H1 (cell line): ENCODE measurements at regions not wholly inside any gene's neighbourhood (a gene's known extent, or its start where the extent isn't known, plus 50 kb on each side); places are given as distances from the start of the nearest gene placed in this dataset.
"Not testable (repeated sequence)": the region's sequence is repeated elsewhere in the genome, so short reads cannot be mapped to it uniquely, and the experiment has no call there.

Source experiments
- CTCF ChIA-PET: fragments of 300-600 bp; sonication (Branson Sonifier 250); formaldehyde crosslinking; loops from one replicate; lab custom pipeline; 2021; ENCODE audit not compliant: partially characterized antibody; lab: Charles Lee
- POLR2A ChIA-PET: fragments of 300-600 bp; sonication (Branson Sonifier 250); formaldehyde crosslinking; loops from one replicate; lab custom pipeline; 2021; ENCODE audit warnings: inconsistent platforms; ENCODE audit not compliant: partially characterized antibody; lab: Charles Lee
- DNase-seq, 2 experiments: peaks; one replicate each; pipeline versions ENCODE4 v3.0.0 to v3.0.0-alpha.2; 2010 to 2022; ENCODE audit warnings: low spot score in 2 of 2, low read depth in 1 of 2, mixed read lengths in 1 of 2
- FAIRE-seq: peaks from 2 replicates; lab custom pipeline; 2011; peaks lifted over from hg19 to GRCh38; lab: Jason Lieb, UNC
- H2AFZ ChIP-seq: 2 replicates; pipeline ENCODE4 v1.8.1; 2012; ENCODE audit warnings: low read length, inconsistent platforms
- H2AK5ac ChIP-seq: 2 replicates; pipeline ENCODE4 v1.6.1; 2013; ENCODE audit warnings: low read depth, low read length
- H2BK120ac ChIP-seq: replicated peaks from 2 replicates; pipeline ENCODE3; 2013; ENCODE audit warnings: low read depth, low read length, inconsistent platforms
- H2BK12ac ChIP-seq: 2 replicates; pipeline ENCODE4 v1.6.1; 2013; ENCODE audit warnings: low read depth, low read length
- H2BK15ac ChIP-seq: 2 replicates; pipeline ENCODE4 v1.6.1; 2013; ENCODE audit warnings: low read length
- H2BK20ac ChIP-seq: 2 replicates; pipeline ENCODE4 v1.6.1; 2013; ENCODE audit warnings: low read length
- H2BK5ac ChIP-seq: 2 replicates; pipeline ENCODE4 v1.6.1; 2013; ENCODE audit warnings: low read depth, low read length
- H3K14ac ChIP-seq: 2 replicates; pipeline ENCODE4 v1.6.1; 2013; ENCODE audit warnings: inconsistent platforms; ENCODE audit not compliant: insufficient read length
- H3K18ac ChIP-seq: 2 replicates; pipeline ENCODE4 v1.6.1; 2013; ENCODE audit warnings: low read length; ENCODE audit errors: extremely low read depth
- H3K23ac ChIP-seq: 2 replicates; pipeline ENCODE4 v1.6.1; 2013; ENCODE audit warnings: inconsistent platforms; ENCODE audit not compliant: insufficient read length
- H3K23me2 ChIP-seq: 2 replicates; pipeline ENCODE4 v1.6.1; 2013; ENCODE audit warnings: low read depth, low read length
- H3K27ac ChIP-seq: 2 replicates; pipeline ENCODE4 v1.6.1; 2011; ENCODE audit warnings: low read depth, low read length, inconsistent platforms
- H3K27me3 ChIP-seq, 4 experiments: replicated peaks in 1 of 4; 1 replicate in 1 of 4; 2 replicates in 3 of 4; pipeline versions ENCODE4 v1.6.1 to v1.8.1; 2011 to 2013; ENCODE audit warnings: low read length in 3 of 4, mild to moderate bottlenecking in 3 of 4, inconsistent platforms in 2 of 4, mixed read lengths in 2 of 4, moderate library complexity in 1 of 4; ENCODE audit not compliant: control insufficient read depth in 3 of 4, insufficient read depth in 3 of 4; ENCODE audit errors: extremely low read depth in 1 of 4
- H3K36me3 ChIP-seq, 4 experiments: 2 replicates each; pipeline versions ENCODE4 v1.6.1 to v1.8.1; 2011 to 2013; ENCODE audit warnings: mild to moderate bottlenecking in 4 of 4, low read length in 3 of 4, moderate library complexity in 2 of 4, control low read depth in 1 of 4, inconsistent platforms in 1 of 4; ENCODE audit not compliant: insufficient read depth in 4 of 4, control insufficient read depth in 2 of 4
- H3K4ac ChIP-seq: replicated peaks from 2 replicates; pipeline ENCODE3; 2013; ENCODE audit warnings: low read length, low read depth, mixed read lengths, inconsistent platforms; ENCODE audit not compliant: insufficient read length
- H3K4me1 ChIP-seq, 4 experiments: replicated peaks in 1 of 4; 1 replicate in 1 of 4; 2 replicates in 3 of 4; pipeline versions ENCODE4 v1.6.1 to v1.8.1; 2011 to 2013; ENCODE audit warnings: low read length in 3 of 4, inconsistent platforms in 2 of 4, mixed read lengths in 1 of 4; ENCODE audit not compliant: insufficient read depth in 4 of 4, control insufficient read depth in 3 of 4
- H3K4me2 ChIP-seq, 2 experiments: 2 replicates each; pipeline versions ENCODE4 v1.6.1 to v1.8.1; 2011 to 2013; ENCODE audit warnings: low read depth in 2 of 2, low read length in 2 of 2, control low read depth in 1 of 2, inconsistent platforms in 1 of 2, mild to moderate bottlenecking in 1 of 2; ENCODE audit not compliant: insufficient read depth in 1 of 2
- H3K4me3 ChIP-seq, 4 experiments: fragments of 200-600, 300-600 bp in 1 of 4; sonication (generic), shearing (Covaris generic), sonication (Bioruptor Twin) in 1 of 4; 2 replicates each; pipeline versions ENCODE4 v1.5.1 to v1.8.1; 2011 to 2016; ENCODE audit warnings: low read length in 4 of 4, low read depth in 3 of 4, control low read depth in 2 of 4, inconsistent platforms in 2 of 4, mild to moderate bottlenecking in 2 of 4, mixed read lengths in 1 of 4, moderate library complexity in 1 of 4; ENCODE audit not compliant: insufficient read depth in 2 of 4; ENCODE audit errors: extremely low read depth in 1 of 4
- H3K56ac ChIP-seq: replicated peaks from 2 replicates; pipeline ENCODE3; 2013; ENCODE audit warnings: low read depth, mild to moderate bottlenecking, mixed read lengths, low read length, inconsistent platforms; ENCODE audit not compliant: insufficient read length
- H3K79me1 ChIP-seq: 2 replicates; pipeline ENCODE4 v1.6.1; 2013; ENCODE audit warnings: low read depth, low read length, control low read depth
- H3K79me2 ChIP-seq, 2 experiments: 2 replicates each; pipeline versions ENCODE4 v1.6.1 to v1.8.1; 2012 to 2013; ENCODE audit warnings: low read length in 2 of 2, mild to moderate bottlenecking in 2 of 2, inconsistent platforms in 1 of 2; ENCODE audit not compliant: insufficient read depth in 2 of 2, control insufficient read depth in 1 of 2
- H3K9ac ChIP-seq, 4 experiments: replicated peaks in 1 of 4; 1 replicate in 1 of 4; 2 replicates in 3 of 4; pipeline versions ENCODE4 v1.6.1 to v1.8.1; 2011 to 2013; ENCODE audit warnings: low read depth in 3 of 4, low read length in 3 of 4, control low read depth in 2 of 4, mild to moderate bottlenecking in 2 of 4, moderate library complexity in 2 of 4, inconsistent platforms in 1 of 4; ENCODE audit errors: extremely low read depth in 1 of 4
- H3K9me3 ChIP-seq, 2 experiments: 2 replicates each; pipeline versions ENCODE4 v1.6.1 to v1.8.1; 2012 to 2013; ENCODE audit warnings: mild to moderate bottlenecking in 2 of 2, moderate library complexity in 2 of 2, control low read depth in 1 of 2, inconsistent platforms in 1 of 2, low read depth in 1 of 2, low read length in 1 of 2, mixed read lengths in 1 of 2; ENCODE audit not compliant: insufficient read depth in 2 of 2
- H4K20me1 ChIP-seq, 2 experiments: replicated peaks in 1 of 2; 2 replicates each; pipeline versions ENCODE3 to v1.8.1; 2011 to 2013; ENCODE audit warnings: inconsistent platforms in 2 of 2, low read length in 2 of 2, mild to moderate bottlenecking in 1 of 2; ENCODE audit not compliant: insufficient read depth in 2 of 2, control insufficient read depth in 1 of 2
- H4K5ac ChIP-seq: 2 replicates; pipeline ENCODE4 v1.6.1; 2013; ENCODE audit warnings: low read length, low read depth, mixed read lengths, inconsistent platforms; ENCODE audit not compliant: insufficient read length
- H4K8ac ChIP-seq: 2 replicates; pipeline ENCODE4 v1.8.0; 2013; ENCODE audit warnings: mild to moderate bottlenecking, moderate library complexity, low read length, inconsistent platforms; ENCODE audit not compliant: insufficient read depth; ENCODE audit errors: extremely low read depth
- H4K91ac ChIP-seq: replicated peaks from 2 replicates; pipeline ENCODE3; 2013; ENCODE audit warnings: low read length, mixed read lengths, inconsistent platforms; ENCODE audit not compliant: insufficient read length
- WGBS, 2 experiments: shearing (Covaris generic) in 1 of 2; methylation state at CpG; one replicate each; pipeline versions ENCODE4 v1.1.6 to v1.1.7; 2013 to 2015; ENCODE audit warnings: low lambda C conversion rate in 2 of 2, mixed read lengths in 2 of 2, inconsistent platforms in 1 of 2, low coverage in 1 of 2, missing lambda C conversion rate in 1 of 2; ENCODE audit not compliant: insufficient replicate concordance in 2 of 2, insufficient coverage in 1 of 2, insufficient read length in 1 of 2; ENCODE audit errors: extremely low coverage in 1 of 2, missing lambda C conversion rate in 1 of 2; 5-methylcytosine and 5-hydroxymethylcytosine counted together

GRCh38 chrY:18176118-18176517 lies 150.5 kb downstream of the CDY2A start:
- DNase-seq, H4K8ac ChIP-seq, H4K91ac ChIP-seq, H3K9ac ChIP-seq, H3K4ac ChIP-seq, H3K18ac ChIP-seq, H2AK5ac ChIP-seq, H2AFZ ChIP-seq, H2BK120ac ChIP-seq, H3K9me3 ChIP-seq, FAIRE-seq, H3K56ac ChIP-seq, H3K36me3 ChIP-seq, H2BK15ac ChIP-seq, CTCF ChIA-PET, H2BK5ac ChIP-seq, H2BK20ac ChIP-seq, H4K20me1 ChIP-seq, H4K5ac ChIP-seq, H3K23me2 ChIP-seq, H3K27ac ChIP-seq, H3K27me3 ChIP-seq, H3K4me3 ChIP-seq, H3K79me2 ChIP-seq, POLR2A ChIA-PET, H3K4me1 ChIP-seq, H3K4me2 ChIP-seq, H2BK12ac ChIP-seq, H3K14ac ChIP-seq, H3K23ac ChIP-seq, H3K79me1 ChIP-seq: not testable (repeated sequence)
- WGBS, 2 experiments: no CpG with 5 or more reads among the region's 12 CpGs

DNA sequence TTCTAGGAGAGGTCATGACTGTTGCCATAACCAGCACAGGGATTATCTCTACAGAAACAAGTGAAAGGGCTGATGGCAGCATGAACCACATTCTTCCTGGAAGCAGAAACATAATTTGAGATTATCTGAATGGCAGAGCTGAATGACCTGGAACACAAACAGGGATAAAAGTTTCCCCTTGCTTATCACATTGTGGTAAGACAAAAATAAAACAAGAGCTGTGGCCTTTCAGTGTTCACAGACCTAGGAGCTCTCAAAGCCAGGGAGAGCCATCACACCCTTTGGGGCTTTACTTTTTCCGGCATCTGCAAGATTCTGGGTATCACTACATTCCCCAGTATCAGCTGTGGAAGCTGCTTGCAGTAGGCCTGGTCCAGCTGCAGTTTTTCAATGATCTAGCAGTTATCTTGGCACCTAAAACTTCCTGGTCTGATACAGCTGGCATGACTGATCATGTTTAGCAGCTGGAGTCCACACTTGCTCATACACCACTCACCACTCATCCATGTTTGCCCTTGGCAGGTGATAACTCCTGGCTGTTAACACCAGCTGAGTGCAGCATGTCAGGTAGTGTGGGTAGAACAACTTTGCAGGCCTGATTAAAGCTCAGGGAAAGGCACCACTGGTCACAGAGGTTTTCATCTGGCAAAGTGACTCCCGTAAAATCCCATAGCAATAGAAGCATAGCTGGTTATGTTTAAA lies 163.5 kb downstream of the CDY2A start:
- H3K4me2 ChIP-seq, H3K9ac ChIP-seq, H2BK5ac ChIP-seq, H4K5ac ChIP-seq, H3K27ac ChIP-seq, POLR2A ChIA-PET, H4K8ac ChIP-seq, CTCF ChIA-PET, H2BK15ac ChIP-seq, H3K18ac ChIP-seq, H2BK20ac ChIP-seq, H3K14ac ChIP-seq, H3K23me2 ChIP-seq, H3K4ac ChIP-seq, H2AK5ac ChIP-seq, H3K27me3 ChIP-seq, H3K79me2 ChIP-seq, FAIRE-seq, H3K79me1 ChIP-seq, H2BK12ac ChIP-seq, H3K4me1 ChIP-seq, H2AFZ ChIP-seq, H3K4me3 ChIP-seq, H4K91ac ChIP-seq, H4K20me1 ChIP-seq, H3K36me3 ChIP-seq, H3K56ac ChIP-seq, H3K23ac ChIP-seq, H3K9me3 ChIP-seq, H2BK120ac ChIP-seq, DNase-seq: not testable (repeated sequence)
- no CpG with 5 or more reads among the region's 2 CpGs for WGBS, 2 experiments
